Choroid plexus epithelial cell (primary cell): ENCODE measurements at regions not wholly inside any gene's neighbourhood (a gene's known extent, or its start where the extent isn't known, plus 50 kb on each side); places are given as distances from the start of the nearest gene placed in this dataset.
A peak's percentile ranks its signal among the peaks of the same experiment; 100 is the strongest.

Experiments used
- DNase-seq: peaks from one replicate; pipeline ENCODE4 v3.0.0-alpha.2; 2010; ENCODE audit warnings: low read depth
- H3K4me3 ChIP-seq: 2 replicates; pipeline ENCODE4 v1.5.1; 2011; ENCODE audit warnings: low read depth, mild to moderate bottlenecking, control low read depth, low read length, moderate library complexity
- TF ChIP-seq, protein P1 (sequence below): conservative IDR thresholded peaks from 2 replicates; pipeline ENCODE4 v1.5.1; 2011; ENCODE audit warnings: low read depth, mild to moderate bottlenecking, control low read depth, inconsistent platforms, low read length, moderate library complexity

DNA sequence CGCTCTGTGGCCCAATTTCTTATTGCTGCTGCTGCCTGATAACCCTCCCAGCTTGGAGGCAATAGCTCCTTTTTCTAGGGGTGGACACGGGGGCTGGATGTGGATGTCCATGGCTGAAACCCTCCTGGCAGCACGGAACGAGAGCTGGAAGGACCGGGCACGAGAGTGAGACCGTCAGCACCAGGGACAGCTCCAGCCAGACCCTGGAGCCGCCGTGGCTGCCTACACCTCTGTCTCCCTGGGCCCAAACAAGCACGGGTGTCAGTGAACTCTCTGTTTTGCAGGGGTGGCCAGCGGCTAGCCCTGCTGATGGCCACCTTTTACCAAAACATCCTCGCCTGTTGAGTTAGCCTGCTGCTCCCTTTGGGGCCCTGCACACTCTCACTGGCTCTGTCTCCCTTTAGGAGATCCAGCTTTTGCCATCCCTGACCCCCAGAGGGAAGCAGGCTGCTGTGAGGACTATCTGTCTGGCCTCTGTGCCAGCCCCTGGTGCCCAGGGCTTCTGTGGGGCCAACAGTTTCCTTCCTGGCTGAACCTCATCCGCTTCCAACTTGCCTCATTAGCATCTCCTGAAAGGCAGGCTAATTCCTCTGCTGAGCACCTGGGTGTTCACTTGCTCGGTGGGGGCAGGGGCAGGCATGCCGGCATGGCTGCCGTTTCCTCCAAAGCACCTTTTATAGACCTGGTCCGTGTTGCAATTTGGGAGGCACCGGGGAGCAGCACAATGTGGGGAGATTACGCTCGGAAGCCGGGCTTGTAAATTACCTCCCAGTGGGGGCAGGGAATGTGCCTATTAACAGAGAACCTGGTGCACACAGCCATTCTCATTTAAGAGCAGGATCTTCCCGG lies 118.1 kb downstream of the ENGASE start:
- TF ChIP-seq, protein P1, sequence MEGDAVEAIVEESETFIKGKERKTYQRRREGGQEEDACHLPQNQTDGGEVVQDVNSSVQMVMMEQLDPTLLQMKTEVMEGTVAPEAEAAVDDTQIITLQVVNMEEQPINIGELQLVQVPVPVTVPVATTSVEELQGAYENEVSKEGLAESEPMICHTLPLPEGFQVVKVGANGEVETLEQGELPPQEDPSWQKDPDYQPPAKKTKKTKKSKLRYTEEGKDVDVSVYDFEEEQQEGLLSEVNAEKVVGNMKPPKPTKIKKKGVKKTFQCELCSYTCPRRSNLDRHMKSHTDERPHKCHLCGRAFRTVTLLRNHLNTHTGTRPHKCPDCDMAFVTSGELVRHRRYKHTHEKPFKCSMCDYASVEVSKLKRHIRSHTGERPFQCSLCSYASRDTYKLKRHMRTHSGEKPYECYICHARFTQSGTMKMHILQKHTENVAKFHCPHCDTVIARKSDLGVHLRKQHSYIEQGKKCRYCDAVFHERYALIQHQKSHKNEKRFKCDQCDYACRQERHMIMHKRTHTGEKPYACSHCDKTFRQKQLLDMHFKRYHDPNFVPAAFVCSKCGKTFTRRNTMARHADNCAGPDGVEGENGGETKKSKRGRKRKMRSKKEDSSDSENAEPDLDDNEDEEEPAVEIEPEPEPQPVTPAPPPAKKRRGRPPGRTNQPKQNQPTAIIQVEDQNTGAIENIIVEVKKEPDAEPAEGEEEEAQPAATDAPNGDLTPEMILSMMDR = no peak
- no peak overlapping the region for H3K4me3 ChIP-seq
- DNase-seq = peak; percentile 39

DNA sequence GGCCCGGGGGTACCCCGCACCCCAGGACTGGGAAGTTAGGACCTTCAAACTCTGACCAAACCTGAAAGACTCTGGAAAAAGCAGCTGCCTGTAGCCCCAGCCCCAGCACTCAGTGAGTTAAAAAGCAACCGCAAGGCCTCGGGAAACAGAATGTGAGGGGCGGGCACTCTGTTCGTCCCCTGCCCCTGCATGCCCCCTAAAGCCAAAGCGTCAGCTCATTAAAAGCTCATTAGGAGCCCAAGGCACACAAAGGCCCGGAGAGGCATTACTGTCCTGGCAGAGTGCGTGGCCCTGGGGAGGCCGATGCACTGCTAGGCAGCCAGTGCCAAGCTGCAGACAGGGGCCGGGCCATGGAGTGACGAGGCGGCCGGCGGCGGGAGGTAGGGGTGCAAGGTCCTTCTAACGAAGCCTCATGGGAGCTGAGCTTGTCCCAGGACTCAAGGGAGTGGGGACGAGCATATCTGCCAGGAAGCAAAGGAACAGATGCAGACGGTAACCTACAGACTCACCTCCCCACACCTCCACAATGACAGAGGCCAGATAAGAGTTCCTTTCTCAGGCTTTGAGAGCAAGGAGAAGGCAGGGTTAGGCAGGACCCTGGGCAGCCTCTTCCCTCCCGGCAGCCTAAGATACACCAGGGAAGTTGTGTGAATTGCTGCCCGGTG lies 116.8 kb downstream of the ENGASE start:
- no peak for DNase-seq
- no peak overlapping the region for H3K4me3 ChIP-seq
- TF ChIP-seq, protein P1 = no peak

DNA sequence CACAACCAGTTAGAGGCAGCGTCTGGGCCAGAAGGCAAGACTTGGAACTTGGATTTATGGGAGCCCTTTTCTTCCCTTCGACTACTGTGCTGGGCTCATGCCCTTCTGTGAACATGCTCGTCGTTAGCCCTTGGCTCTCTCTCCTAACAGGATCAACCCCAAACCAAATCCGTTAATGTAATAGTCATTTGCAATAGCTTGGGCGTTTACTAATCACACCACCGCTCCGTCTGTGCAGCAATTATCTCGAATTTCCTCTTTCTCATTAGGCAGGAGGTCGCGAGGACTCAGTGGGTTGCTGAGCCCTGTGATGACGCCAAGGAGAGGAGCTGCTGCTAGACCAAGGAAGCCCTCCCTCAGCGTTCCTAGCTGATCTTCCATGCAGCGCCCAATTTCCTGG lies 114.7 kb downstream of the ENGASE start:
- DNase-seq = no peak
- TF ChIP-seq, protein P1 = no peak

DNA sequence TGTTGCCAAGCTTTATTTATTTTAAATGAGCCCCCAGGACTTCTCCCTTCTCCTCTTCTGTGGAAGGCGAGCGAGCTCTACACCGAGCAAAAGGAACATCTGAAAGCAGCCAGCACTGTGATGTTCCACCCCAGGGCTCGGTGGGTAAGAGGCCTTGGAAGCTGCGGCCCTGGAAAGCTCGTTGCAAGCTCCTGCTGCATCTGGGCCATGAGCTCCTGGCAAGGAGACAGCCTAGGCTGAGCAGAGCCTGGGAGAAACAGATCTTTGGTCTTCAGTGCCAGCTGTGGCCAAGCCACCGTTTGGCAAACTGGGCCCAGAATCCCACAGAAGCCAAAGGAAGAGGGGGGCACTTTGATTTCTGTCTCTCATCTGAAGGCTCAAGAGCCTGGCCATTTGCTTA lies 114.1 kb downstream of the ENGASE start:
- no peak overlapping the region for H3K4me3 ChIP-seq
- DNase-seq = no peak
- TF ChIP-seq, protein P1 = no peak

More for the DNA sequence above, 114.7 kb downstream of the ENGASE start:
- no peak overlapping the region for H3K4me3 ChIP-seq

GRCh38 chr17:79188048-79188447 lies 113.4 kb downstream of the ENGASE start:
- peak; percentile 24 for DNase-seq
- TF ChIP-seq, protein P1 = peak; percentile 64

DNA sequence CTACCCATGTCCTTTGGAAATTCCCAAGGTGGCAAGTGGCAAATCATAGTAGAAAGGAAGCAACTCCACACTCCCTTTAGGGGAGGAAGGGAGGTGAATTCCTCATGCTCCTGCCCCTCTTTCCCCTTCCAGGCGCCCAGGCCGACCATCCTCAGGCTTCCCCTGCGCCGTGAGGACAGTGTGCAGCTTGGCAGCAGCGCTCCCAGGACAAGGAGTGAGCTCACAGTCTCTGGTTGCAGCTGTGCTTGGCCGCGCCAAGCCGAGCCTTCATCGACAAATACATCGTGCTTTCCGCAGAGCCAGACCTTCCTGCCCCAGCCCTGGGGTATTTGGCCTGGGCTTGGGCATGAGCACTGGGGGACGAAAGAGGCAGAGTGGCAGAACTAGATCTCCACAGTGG lies 112.6 kb downstream of the ENGASE start:
- DNase-seq = no peak
- H3K4me3 ChIP-seq = no peak overlapping the region
- TF ChIP-seq, protein P1 = no peak

More at GRCh38 chr17:79188048-79188447, 113.4 kb downstream of the ENGASE start:
- no peak overlapping the region for H3K4me3 ChIP-seq

DNA sequence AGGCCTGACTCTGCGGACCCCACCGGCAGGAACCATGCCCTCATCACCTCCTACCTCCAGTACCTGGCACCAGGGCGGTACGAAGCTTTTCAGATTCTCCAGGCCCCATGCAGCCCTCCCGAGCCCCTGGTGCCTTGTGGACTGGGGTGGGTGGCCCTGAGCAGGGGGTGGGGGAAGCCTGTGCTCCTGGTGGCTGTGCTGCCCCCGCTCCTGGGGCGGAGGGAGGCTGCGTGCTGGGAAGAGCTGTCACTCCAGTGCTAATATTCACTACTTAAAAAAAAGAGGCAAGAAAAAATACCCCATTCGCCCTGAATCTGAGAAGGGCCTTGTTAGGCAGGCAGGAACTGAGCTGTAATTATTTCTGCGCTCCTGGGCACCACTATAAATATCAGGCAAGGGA lies 111.8 kb downstream of the ENGASE start:
- DNase-seq = no peak
- no peak overlapping the region for H3K4me3 ChIP-seq
- TF ChIP-seq, protein P1 = no peak
